ENCODE measurements at regions not wholly inside any gene's neighbourhood (a gene's known extent, or its start where the extent isn't known, plus 50 kb on each side); places are given as distances from the start of the nearest gene placed in this dataset.

DNA sequence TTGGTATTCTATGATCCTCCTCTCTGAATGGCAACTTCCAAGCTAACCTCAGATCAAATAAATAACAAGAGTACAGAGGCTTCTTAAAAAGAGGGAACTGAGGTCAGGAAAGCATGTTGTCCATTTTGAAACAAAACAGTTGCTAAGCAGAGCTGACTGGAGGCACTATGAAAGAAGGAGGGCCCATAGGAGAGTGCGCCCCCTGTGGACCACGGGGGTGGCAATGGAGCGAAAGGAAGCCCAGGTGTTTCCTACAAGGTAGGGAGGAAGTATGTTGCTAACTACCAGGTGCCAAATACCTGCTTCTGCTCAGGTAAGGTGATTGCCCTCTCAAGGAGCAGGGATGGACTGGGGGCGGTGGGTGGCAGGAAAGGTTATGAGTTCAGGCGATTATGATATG, 101.8 kb upstream of the MAST4 start:
- Histone ChIP-seq H3K36me3 (ENCODE audit: insufficient read depth, low read length) (no peaks in the 10 kb centered on the region), H3K4me1 (ENCODE audit: insufficient read depth, low read length) (no peaks in the 10 kb centered on the region), H3K9ac (ENCODE audit: low read length) (no peak overlapping the region), H3K9me3 (ENCODE audit: low read length) (no peaks in the 10 kb centered on the region), H3K4me3 (ENCODE audit: low read depth in 1 of 2, low read length in 2 of 2) (no peak overlapping the region), H3K27me3 (ENCODE audit: control insufficient read depth in 1 of 2, insufficient read depth in 2 of 2, low read length in 2 of 2) (no peaks in the 10 kb centered on the region), H3K27ac (ENCODE audit: low read depth, low read length) (no peak overlapping the region)

DNA sequence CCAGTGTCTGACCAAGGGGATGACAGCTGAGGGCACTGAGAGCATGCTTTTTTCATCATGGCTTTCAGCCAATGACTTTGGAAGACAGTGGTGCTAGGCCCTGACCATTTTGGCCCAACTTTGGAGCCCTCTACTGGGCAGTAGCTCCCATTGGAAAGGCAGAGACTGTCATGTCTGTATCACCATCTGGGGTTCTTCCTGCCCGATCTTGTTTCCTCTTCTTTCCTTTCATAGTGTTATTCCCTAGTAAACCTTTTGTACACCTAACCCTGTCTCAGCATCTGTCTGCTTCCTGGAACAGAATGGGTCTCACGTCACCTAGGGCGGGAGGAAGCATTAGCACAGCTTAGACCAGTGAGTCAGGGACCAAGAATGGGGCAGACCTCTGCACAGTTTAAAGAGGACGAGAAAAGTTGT, 97.4 kb upstream of the MAST4 start:
- Histone ChIP-seq H3K9ac (ENCODE audit: low read length) (no peak overlapping the region), H3K36me3 (ENCODE audit: insufficient read depth, low read length) (no peaks in the 10 kb centered on the region), H3K4me3 (ENCODE audit: low read depth in 1 of 2, low read length in 2 of 2) (no peak overlapping the region), H3K4me1 (ENCODE audit: insufficient read depth, low read length) (no peaks in the 10 kb centered on the region), H3K9me3 (ENCODE audit: low read length) (no peaks in the 10 kb centered on the region), H3K27ac (ENCODE audit: low read depth, low read length) (no peak overlapping the region), H3K27me3 (ENCODE audit: control insufficient read depth in 1 of 2, insufficient read depth in 2 of 2, low read length in 2 of 2) (no peaks in the 10 kb centered on the region)

DNA sequence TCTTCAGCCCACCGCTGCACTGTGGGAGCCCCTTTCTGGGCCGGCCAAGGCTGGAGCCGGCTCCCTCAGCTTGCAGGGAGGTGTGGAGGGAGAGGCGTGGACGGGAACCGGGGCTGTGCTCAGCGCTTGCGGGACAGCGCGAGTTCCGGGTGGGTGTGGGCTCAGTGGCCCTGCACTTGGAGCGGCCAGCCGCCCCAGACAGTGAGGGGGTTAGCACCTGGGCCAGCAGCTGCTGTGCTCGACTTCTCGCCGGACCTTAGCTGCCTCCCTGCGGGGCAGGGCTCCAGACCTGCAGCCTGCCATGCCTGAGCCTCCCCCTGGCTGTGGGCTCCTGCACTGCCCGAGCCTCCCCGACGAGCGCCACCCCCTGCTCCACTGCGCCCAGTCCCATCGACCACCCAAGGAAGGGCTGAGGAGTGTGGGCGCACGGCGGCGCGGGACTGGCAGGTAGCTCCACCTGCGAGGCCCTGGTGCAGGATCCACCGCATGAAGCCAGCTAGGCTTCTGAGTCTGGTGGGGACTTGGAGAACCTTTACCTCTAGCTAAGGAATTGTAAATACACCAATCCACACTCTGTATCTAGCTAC, 92.9 kb upstream of the MAST4 start:
- Histone ChIP-seq H3K4me3 (ENCODE audit: low read depth in 1 of 2, low read length in 2 of 2) (no peak overlapping the region), H3K9ac (ENCODE audit: low read length) (no peak overlapping the region), H3K4me1 (ENCODE audit: insufficient read depth, low read length) (no peaks in the 10 kb centered on the region), H3K9me3 (ENCODE audit: low read length) (no peaks in the 10 kb centered on the region), H3K27ac (ENCODE audit: low read depth, low read length) (no peak overlapping the region), H3K36me3 (ENCODE audit: insufficient read depth, low read length) (no peaks in the 10 kb centered on the region), H3K27me3 (ENCODE audit: control insufficient read depth in 1 of 2, insufficient read depth in 2 of 2, low read length in 2 of 2) (no peaks in the 10 kb centered on the region)

DNA sequence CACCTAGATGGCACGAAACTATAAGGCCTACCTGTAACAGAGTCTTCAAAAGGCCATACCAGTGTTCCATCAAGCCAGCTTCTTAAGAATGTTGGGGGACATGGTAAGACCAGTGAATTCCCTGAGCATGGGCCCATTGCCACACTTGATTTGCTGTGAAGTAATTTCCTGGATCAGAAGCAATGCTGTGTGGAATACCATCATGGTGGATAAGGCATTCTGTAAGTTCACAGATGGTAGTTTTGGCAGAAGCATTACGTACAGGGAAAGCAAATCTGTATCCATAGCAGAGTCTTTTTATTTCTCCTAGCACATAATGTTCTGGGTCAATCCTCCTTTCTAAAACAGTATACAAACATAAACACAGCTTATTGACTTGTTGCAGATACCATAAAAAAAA, 89.1 kb upstream of the MAST4 start:
- H3K27ac ChIP-seq (ENCODE audit: low read depth, low read length), result no peak overlapping the region
- no peaks in the 10 kb centered on the region for H3K9me3 ChIP-seq (ENCODE audit: low read length)
- H3K9ac ChIP-seq (ENCODE audit: low read length), result no peak overlapping the region
- no peaks in the 10 kb centered on the region for H3K27me3 ChIP-seq (ENCODE audit: control insufficient read depth in 1 of 2, insufficient read depth in 2 of 2, low read length in 2 of 2)
- no peaks in the 10 kb centered on the region for H3K4me1 ChIP-seq (ENCODE audit: insufficient read depth, low read length)
- no peak overlapping the region for H3K4me3 ChIP-seq (ENCODE audit: low read depth in 1 of 2, low read length in 2 of 2)
- H3K36me3 ChIP-seq (ENCODE audit: insufficient read depth, low read length), result no peaks in the 10 kb centered on the region

DNA sequence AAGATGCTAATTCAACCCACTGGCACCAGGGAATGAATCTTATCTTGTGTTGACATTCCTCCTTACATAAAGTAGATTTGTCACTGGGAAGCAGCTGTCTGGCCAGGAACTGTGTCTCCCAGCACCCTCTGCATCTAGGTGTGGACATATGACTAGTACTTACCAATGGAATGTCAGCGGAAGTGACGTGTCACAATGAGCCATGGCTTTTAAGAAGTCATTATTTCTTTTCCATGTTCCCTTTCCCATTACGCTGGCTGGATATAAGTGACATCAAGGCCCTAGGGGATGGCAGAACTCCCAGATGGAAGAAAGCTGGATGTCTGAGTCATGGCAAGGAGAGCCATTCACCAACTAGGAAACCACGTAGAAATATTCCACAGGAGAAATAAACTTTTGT, 84.7 kb upstream of the MAST4 start:
- no peak overlapping the region for H3K9ac ChIP-seq (ENCODE audit: low read length)
- H3K9me3 ChIP-seq (ENCODE audit: low read length), result no peaks in the 10 kb centered on the region
- H3K36me3 ChIP-seq (ENCODE audit: insufficient read depth, low read length), result no peaks in the 10 kb centered on the region
- no peaks in the 10 kb centered on the region for H3K27me3 ChIP-seq (ENCODE audit: control insufficient read depth in 1 of 2, insufficient read depth in 2 of 2, low read length in 2 of 2)
- H3K4me1 ChIP-seq (ENCODE audit: insufficient read depth, low read length), result no peaks in the 10 kb centered on the region
- H3K4me3 ChIP-seq (ENCODE audit: low read depth in 1 of 2, low read length in 2 of 2), result no peak overlapping the region
- H3K27ac ChIP-seq (ENCODE audit: low read depth, low read length), result no peak overlapping the region

DNA sequence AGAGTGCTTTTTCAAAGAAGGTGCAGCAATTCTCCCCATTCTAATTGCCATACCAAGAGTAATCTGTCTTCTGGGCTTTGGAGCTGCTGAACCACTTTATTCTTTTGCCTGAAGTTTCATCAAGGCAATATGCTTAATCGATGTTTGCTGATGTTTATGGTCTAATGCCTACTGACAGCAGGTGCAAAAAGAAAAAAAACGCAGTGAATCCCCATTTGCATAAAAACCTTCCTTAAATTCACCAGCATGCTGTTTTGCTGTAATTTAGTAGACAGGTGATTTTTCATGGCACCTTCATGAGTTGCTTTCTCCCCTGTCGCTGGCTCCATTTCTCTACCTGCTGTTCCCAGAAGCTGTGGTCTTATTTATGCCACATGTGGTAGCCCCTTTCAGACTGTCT, 83.1 kb upstream of the MAST4 start:
- Histone ChIP-seq H3K4me1 (ENCODE audit: insufficient read depth, low read length) (no peaks in the 10 kb centered on the region), H3K27ac (ENCODE audit: low read depth, low read length) (no peak overlapping the region)

DNA sequence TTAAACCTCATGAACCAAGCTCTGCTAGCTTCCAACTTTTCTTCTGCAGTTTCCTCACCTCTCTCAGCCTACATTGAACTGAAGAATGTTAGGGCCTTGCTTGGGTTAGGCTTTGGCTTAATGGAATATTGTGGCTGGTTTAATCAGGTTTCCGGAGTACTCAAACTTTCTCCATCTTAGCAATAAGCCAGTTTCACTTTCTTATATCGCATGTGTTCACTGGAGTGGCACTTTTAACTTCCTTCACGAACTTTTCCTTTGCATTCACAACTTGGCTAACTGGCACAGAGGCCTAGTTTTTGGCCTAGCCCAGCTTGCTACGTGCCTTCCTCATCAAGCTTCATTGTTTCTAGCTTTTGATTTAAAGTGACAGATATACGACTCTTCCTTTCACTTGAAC, 81.0 kb upstream of the MAST4 start:
- Histone ChIP-seq H3K36me3 (ENCODE audit: insufficient read depth, low read length) (no peaks in the 10 kb centered on the region), H3K4me1 (ENCODE audit: insufficient read depth, low read length) (no peaks in the 10 kb centered on the region), H3K27ac (ENCODE audit: low read depth, low read length) (no peak overlapping the region), H3K9me3 (ENCODE audit: low read length) (no peaks in the 10 kb centered on the region), H3K27me3 (ENCODE audit: control insufficient read depth in 1 of 2, insufficient read depth in 2 of 2, low read length in 2 of 2) (no peaks in the 10 kb centered on the region), H3K9ac (ENCODE audit: low read length) (no peak overlapping the region), H3K4me3 (ENCODE audit: low read depth in 1 of 2, low read length in 2 of 2) (no peak overlapping the region)

More for the DNA sequence above, 83.1 kb upstream of the MAST4 start:
- Histone ChIP-seq H3K4me3 (ENCODE audit: low read depth in 1 of 2, low read length in 2 of 2) (no peak overlapping the region), H3K9me3 (ENCODE audit: low read length) (no peaks in the 10 kb centered on the region), H3K27me3 (ENCODE audit: control insufficient read depth in 1 of 2, insufficient read depth in 2 of 2, low read length in 2 of 2) (no peaks in the 10 kb centered on the region), H3K36me3 (ENCODE audit: insufficient read depth, low read length) (no peaks in the 10 kb centered on the region), H3K9ac (ENCODE audit: low read length) (no peak overlapping the region)

DNA sequence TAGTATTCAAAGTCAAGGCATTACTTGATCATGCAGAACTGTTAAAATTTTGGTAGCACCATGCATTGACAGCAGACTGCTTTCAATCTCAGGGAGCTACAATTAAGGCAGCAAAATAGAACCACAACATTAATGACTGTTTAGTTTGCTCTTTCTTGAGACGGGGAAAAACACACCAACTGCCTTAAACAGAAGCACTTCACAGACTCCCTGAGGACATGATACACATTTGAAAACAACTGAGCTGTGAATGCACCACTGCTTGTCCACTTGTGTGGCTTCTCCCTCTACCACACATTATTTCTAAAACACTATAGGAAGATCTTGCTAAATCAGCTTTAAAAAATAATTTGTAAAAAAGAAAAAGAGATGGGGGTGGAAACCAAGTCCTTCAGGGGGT, 79.6 kb upstream of the MAST4 start:
- H3K27ac ChIP-seq (ENCODE audit: low read depth, low read length), result no peak overlapping the region
- no peak overlapping the region for H3K9ac ChIP-seq (ENCODE audit: low read length)
- no peaks in the 10 kb centered on the region for H3K27me3 ChIP-seq (ENCODE audit: control insufficient read depth in 1 of 2, insufficient read depth in 2 of 2, low read length in 2 of 2)
- H3K4me1 ChIP-seq (ENCODE audit: insufficient read depth, low read length), result no peaks in the 10 kb centered on the region
- peaks cover 4% of the 10 kb centered on the region for H3K9me3 ChIP-seq (ENCODE audit: low read length)
- no peaks in the 10 kb centered on the region for H3K36me3 ChIP-seq (ENCODE audit: insufficient read depth, low read length)
- H3K4me3 ChIP-seq (ENCODE audit: low read depth in 1 of 2, low read length in 2 of 2), result no peak overlapping the region

DNA sequence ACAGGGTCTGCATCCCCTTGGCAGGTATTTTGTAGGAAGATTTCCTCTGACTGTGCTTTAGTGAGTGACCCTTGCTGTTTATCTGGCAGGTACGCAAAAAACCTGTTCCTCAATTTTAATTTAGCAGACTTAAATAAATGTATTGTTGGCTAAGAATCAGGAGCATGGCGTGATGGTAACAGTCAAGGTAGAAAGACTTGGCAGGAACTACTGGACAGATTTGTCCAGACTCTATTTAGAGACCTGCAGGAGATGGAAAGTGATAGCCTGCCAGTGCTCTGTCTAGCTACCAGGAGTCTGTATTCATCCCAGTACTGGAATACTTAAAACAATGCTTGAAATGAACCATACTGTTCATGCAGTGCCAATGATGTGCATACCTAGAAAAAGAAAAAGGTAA, 78.8 kb upstream of the MAST4 start:
- Histone ChIP-seq H3K4me1 (ENCODE audit: insufficient read depth, low read length) (no peaks in the 10 kb centered on the region), H3K27ac (ENCODE audit: low read depth, low read length) (no peak overlapping the region), H3K27me3 (ENCODE audit: control insufficient read depth in 1 of 2, insufficient read depth in 2 of 2, low read length in 2 of 2) (no peaks in the 10 kb centered on the region), H3K36me3 (ENCODE audit: insufficient read depth, low read length) (no peaks in the 10 kb centered on the region), H3K4me3 (ENCODE audit: low read depth in 1 of 2, low read length in 2 of 2) (no peak overlapping the region), H3K9me3 (ENCODE audit: low read length) (peaks cover 4% of the 10 kb centered on the region), H3K9ac (ENCODE audit: low read length) (no peak overlapping the region)

DNA sequence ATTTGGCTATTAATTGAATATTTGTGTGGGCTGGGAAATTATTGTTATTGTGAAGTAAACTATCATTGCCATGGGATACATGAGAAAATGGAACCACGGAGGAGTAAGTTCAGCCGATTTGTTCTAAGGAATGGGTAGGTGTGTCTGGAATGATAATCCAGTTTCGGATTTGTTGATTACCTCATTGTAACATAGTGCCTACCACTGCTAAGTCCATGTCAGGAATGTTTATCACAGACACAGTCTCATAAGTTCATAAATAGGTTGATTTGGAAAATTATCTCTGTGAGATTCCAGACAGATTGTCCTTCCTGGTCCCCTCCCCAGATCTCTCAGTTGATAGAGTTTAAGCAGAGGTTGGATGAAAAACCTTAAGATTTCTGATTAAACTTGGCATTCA, 78.1 kb upstream of the MAST4 start:
- no peak overlapping the region for H3K9ac ChIP-seq (ENCODE audit: low read length)
- H3K9me3 ChIP-seq (ENCODE audit: low read length), result peaks cover 4% of the 10 kb centered on the region
- H3K4me1 ChIP-seq (ENCODE audit: insufficient read depth, low read length), result no peaks in the 10 kb centered on the region
- H3K27me3 ChIP-seq (ENCODE audit: control insufficient read depth in 1 of 2, insufficient read depth in 2 of 2, low read length in 2 of 2), result no peaks in the 10 kb centered on the region
- no peak overlapping the region for H3K4me3 ChIP-seq (ENCODE audit: low read depth in 1 of 2, low read length in 2 of 2)
- no peak overlapping the region for H3K27ac ChIP-seq (ENCODE audit: low read depth, low read length)
- no peaks in the 10 kb centered on the region for H3K36me3 ChIP-seq (ENCODE audit: insufficient read depth, low read length)

DNA sequence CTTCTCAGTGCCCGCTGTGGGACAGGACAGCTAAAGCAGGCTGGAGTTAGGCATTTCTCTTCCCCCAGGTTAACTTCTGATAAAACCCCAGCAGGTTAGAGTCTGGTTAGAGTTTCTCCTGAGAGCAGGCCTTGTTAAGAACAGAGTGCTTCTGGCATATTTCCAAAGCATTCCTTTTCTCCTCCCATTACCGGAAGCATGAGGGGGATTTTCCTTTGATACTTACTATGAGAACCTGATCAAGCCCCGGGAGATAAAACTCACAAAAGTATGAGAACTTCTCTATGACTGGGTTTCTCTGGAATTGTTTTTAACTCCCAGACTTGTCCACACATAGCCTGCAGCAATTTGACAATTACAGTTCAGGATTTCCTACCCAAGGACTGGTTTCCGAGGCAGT, 77.4 kb upstream of the MAST4 start:
- Histone ChIP-seq H3K9me3 (ENCODE audit: low read length) (peaks cover 4% of the 10 kb centered on the region), H3K27me3 (ENCODE audit: control insufficient read depth in 1 of 2, insufficient read depth in 2 of 2, low read length in 2 of 2) (no peaks in the 10 kb centered on the region), H3K4me3 (ENCODE audit: low read depth in 1 of 2, low read length in 2 of 2) (no peak overlapping the region), H3K4me1 (ENCODE audit: insufficient read depth, low read length) (no peaks in the 10 kb centered on the region), H3K27ac (ENCODE audit: low read depth, low read length) (no peak overlapping the region), H3K36me3 (ENCODE audit: insufficient read depth, low read length) (no peaks in the 10 kb centered on the region), H3K9ac (ENCODE audit: low read length) (no peak overlapping the region)

DNA sequence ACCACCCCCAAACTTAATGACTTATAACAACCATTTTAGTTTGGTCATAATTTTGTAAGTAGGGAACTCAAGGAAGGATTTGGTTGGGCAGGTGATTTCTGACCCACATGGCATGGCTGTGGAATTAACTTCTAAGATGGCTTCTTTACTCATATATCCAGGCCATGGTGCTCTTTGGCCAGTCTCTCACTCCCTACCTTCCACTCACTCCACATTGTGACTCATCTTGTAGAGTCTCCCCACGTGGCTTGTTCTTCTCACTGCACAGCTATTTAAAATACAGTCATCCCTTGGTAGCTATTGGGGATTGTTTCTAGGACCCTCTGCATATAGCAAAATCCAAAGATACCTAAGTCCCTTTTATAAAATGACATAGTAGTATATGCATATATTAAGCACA, 76.6 kb upstream of the MAST4 start:
- Histone ChIP-seq H3K27ac (ENCODE audit: low read depth, low read length) (no peak overlapping the region), H3K9me3 (ENCODE audit: low read length) (peaks cover 4% of the 10 kb centered on the region)

More for the DNA sequence above, 76.6 kb upstream of the MAST4 start:
- no peaks in the 10 kb centered on the region for H3K27me3 ChIP-seq (ENCODE audit: control insufficient read depth in 1 of 2, insufficient read depth in 2 of 2, low read length in 2 of 2)
- H3K9ac ChIP-seq (ENCODE audit: low read length), result no peak overlapping the region
- no peaks in the 10 kb centered on the region for H3K36me3 ChIP-seq (ENCODE audit: insufficient read depth, low read length)
- H3K4me3 ChIP-seq (ENCODE audit: low read depth in 1 of 2, low read length in 2 of 2), result no peak overlapping the region
- no peaks in the 10 kb centered on the region for H3K4me1 ChIP-seq (ENCODE audit: insufficient read depth, low read length)

Data from muscle layer of colon (tissue), 2 donors.